Activated T-cell treated with anti-CD3 and anti-CD28 coated beads, Interleukin-2, amount 50 U/mL, for 72 hours (primary cell): ENCODE measurements at regions not wholly inside any gene's neighbourhood (a gene's known extent, or its start where the extent isn't known, plus 50 kb on each side); places are given as distances from the start of the nearest gene placed in this dataset.

Experiments used
- ATAC-seq, 2 donors: fragments of 150-1000 bp; cut with Tn5 transposase; replicated peaks in 1 of 2; 2 replicates each; pipeline ENCODE4 v1.10.0; 2021; ENCODE audit warnings: moderate library complexity in 2 of 2, mild to moderate bottlenecking in 1 of 2
- DNase-seq, 2 donors: peaks; one replicate each; pipeline ENCODE4 v3.0.0; 2021 to 2022; ENCODE audit warnings: mixed read lengths in 1 of 2
- H3K27ac Mint-ChIP-seq: one replicate; pipeline ENCODE4 v1.8.0; 2022; ENCODE audit warnings: mild to moderate bottlenecking, moderate library complexity, mixed read lengths
- H3K27me3 Mint-ChIP-seq: one replicate; pipeline ENCODE4 v1.8.0; 2022; ENCODE audit warnings: low read depth, mixed read lengths
- H3K36me3 Mint-ChIP-seq, 2 donors: one replicate each; pipeline ENCODE4 v1.8.0; 2022; ENCODE audit warnings: mixed read lengths in 2 of 2, mild to moderate bottlenecking in 1 of 2; ENCODE audit not compliant: insufficient read depth in 2 of 2
- H3K4me1 Mint-ChIP-seq: one replicate; pipeline ENCODE4 v1.8.0; 2022; ENCODE audit warnings: low read depth, mixed read lengths
- H3K4me3 Mint-ChIP-seq, 2 donors: one replicate each; pipeline ENCODE4 v1.8.0; 2022; ENCODE audit warnings: mild to moderate bottlenecking in 2 of 2, mixed read lengths in 2 of 2, moderate library complexity in 2 of 2
- H3K9me3 Mint-ChIP-seq, 2 donors: one replicate each; pipeline ENCODE4 v1.8.0; 2022; ENCODE audit warnings: mixed read lengths in 2 of 2

- ATAC-seq (no peak), DNase-seq (no peak)
- H3K9me3 Mint-ChIP-seq, result peaks cover 0 to 3% of the 10 kb centered on the region in 2 donors
- no peaks in the 10 kb centered on the region for H3K36me3 Mint-ChIP-seq
- H3K27ac Mint-ChIP-seq, result no peak overlapping the region
- H3K4me1 Mint-ChIP-seq, result no peaks in the 10 kb centered on the region
- H3K4me3 Mint-ChIP-seq, result no peak overlapping the region
- H3K27me3 Mint-ChIP-seq, result no peaks in the 10 kb centered on the region
Measured at GRCh38 chr7:15042285-15043065, 139.9 kb upstream of the DGKB start.

GRCh38 chr7:15041226-15041625 lies 138.7 kb upstream of the DGKB start:
- H3K27me3 Mint-ChIP-seq, result no peaks in the 10 kb centered on the region
- H3K4me1 Mint-ChIP-seq, result no peaks in the 10 kb centered on the region
- H3K9me3 Mint-ChIP-seq, result peaks cover 0 to under 1% of the 10 kb centered on the region in 2 donors
- no peak for ATAC-seq
- no peak overlapping the region for H3K27ac Mint-ChIP-seq
- H3K36me3 Mint-ChIP-seq, result no peaks in the 10 kb centered on the region
- no peak for DNase-seq
- H3K4me3 Mint-ChIP-seq, result no peak overlapping the region

GRCh38 chr7:15035814-15036213 lies 133.3 kb upstream of the DGKB start:
- Mint-ChIP-seq H3K27me3 (no peaks in the 10 kb centered on the region), H3K36me3 (no peaks in the 10 kb centered on the region), H3K9me3 (peaks cover 2 to 4% of the 10 kb centered on the region in 2 donors), H3K4me3 (no peak overlapping the region), H3K4me1 (no peaks in the 10 kb centered on the region), H3K27ac (no peak overlapping the region)
- no peak for DNase-seq
- ATAC-seq, result no peak

GRCh38 chr7:15033039-15033438 lies 130.5 kb upstream of the DGKB start:
- Mint-ChIP-seq H3K9me3 (peaks cover 2 to 4% of the 10 kb centered on the region in 2 donors), H3K27ac (no peak overlapping the region), H3K4me1 (no peaks in the 10 kb centered on the region), H3K27me3 (no peaks in the 10 kb centered on the region), H3K4me3 (no peak overlapping the region), H3K36me3 (no peaks in the 10 kb centered on the region)
- ATAC-seq (no peak), DNase-seq (no peak)

- Mint-ChIP-seq H3K27ac (no peak overlapping the region), H3K4me3 (no peak overlapping the region)
Measured at GRCh38 chr7:15018981-15019380, 116.4 kb upstream of the DGKB start.

GRCh38 chr7:15016766-15017165 lies 114.2 kb upstream of the DGKB start:
- Mint-ChIP-seq H3K36me3 (no peaks in the 10 kb centered on the region), H3K27ac (no peak overlapping the region), H3K27me3 (no peaks in the 10 kb centered on the region), H3K4me3 (no peak overlapping the region), H3K4me1 (no peaks in the 10 kb centered on the region), H3K9me3 (no peaks in the 10 kb centered on the region)
- ATAC-seq (no peak), DNase-seq (no peak)

More at GRCh38 chr7:15018981-15019380, 116.4 kb upstream of the DGKB start:
- Mint-ChIP-seq H3K9me3 (no peaks in the 10 kb centered on the region), H3K27me3 (no peaks in the 10 kb centered on the region), H3K4me1 (no peaks in the 10 kb centered on the region), H3K36me3 (no peaks in the 10 kb centered on the region)
- ATAC-seq (no peak), DNase-seq (no peak)

GRCh38 chr7:15016315-15016667 lies 113.7 kb upstream of the DGKB start:
- no peaks in the 10 kb centered on the region for H3K9me3 Mint-ChIP-seq

GRCh38 chr7:15015545-15016314 lies 113.2 kb upstream of the DGKB start:
- no peaks in the 10 kb centered on the region for H3K4me1 Mint-ChIP-seq
- ATAC-seq (peak in 1 of 2 donors; percentile 52), DNase-seq (peak; percentile 1 to 12)
- H3K36me3 Mint-ChIP-seq, result no peaks in the 10 kb centered on the region
- no peak overlapping the region for H3K4me3 Mint-ChIP-seq
- no peaks in the 10 kb centered on the region for H3K27me3 Mint-ChIP-seq
- no peak overlapping the region for H3K27ac Mint-ChIP-seq
- H3K9me3 Mint-ChIP-seq, result no peaks in the 10 kb centered on the region

More at GRCh38 chr7:15016315-15016667, 113.7 kb upstream of the DGKB start:
- Mint-ChIP-seq H3K4me3 (no peak overlapping the region), H3K27me3 (no peaks in the 10 kb centered on the region), H3K36me3 (no peaks in the 10 kb centered on the region), H3K27ac (no peak overlapping the region), H3K4me1 (no peaks in the 10 kb centered on the region)
- ATAC-seq (no peak), DNase-seq (no peak)

GRCh38 chr7:15012135-15012534 lies 109.6 kb upstream of the DGKB start:
- DNase-seq (no peak), ATAC-seq (no peak)
- Mint-ChIP-seq H3K9me3 (no peaks in the 10 kb centered on the region), H3K4me1 (no peaks in the 10 kb centered on the region), H3K27ac (no peak overlapping the region), H3K27me3 (no peaks in the 10 kb centered on the region), H3K36me3 (no peaks in the 10 kb centered on the region), H3K4me3 (no peak overlapping the region)

GRCh38 chr7:15011289-15011688 lies 108.7 kb upstream of the DGKB start:
- H3K4me1 Mint-ChIP-seq, result no peaks in the 10 kb centered on the region
- ATAC-seq (no peak), DNase-seq (no peak)
- H3K9me3 Mint-ChIP-seq, result peaks cover 0 to 1% of the 10 kb centered on the region in 2 donors
- no peaks in the 10 kb centered on the region for H3K27me3 Mint-ChIP-seq
- H3K4me3 Mint-ChIP-seq, result no peak overlapping the region
- no peaks in the 10 kb centered on the region for H3K36me3 Mint-ChIP-seq
- H3K27ac Mint-ChIP-seq, result no peak overlapping the region

- no peaks in the 10 kb centered on the region for H3K27me3 Mint-ChIP-seq
Measured at GRCh38 chr7:15007507-15007906, 105.0 kb upstream of the DGKB start.

GRCh38 chr7:15005672-15006071 lies 103.1 kb upstream of the DGKB start:
- Mint-ChIP-seq H3K27ac (no peak overlapping the region), H3K4me1 (no peaks in the 10 kb centered on the region), H3K4me3 (no peak overlapping the region), H3K27me3 (no peaks in the 10 kb centered on the region), H3K9me3 (peaks cover 2 to 3% of the 10 kb centered on the region in 2 donors), H3K36me3 (peaks cover 0 to 2% of the 10 kb centered on the region in 2 donors)
- no peak for ATAC-seq
- DNase-seq, result no peak

More at GRCh38 chr7:15007507-15007906, 105.0 kb upstream of the DGKB start:
- DNase-seq, result no peak
- Mint-ChIP-seq H3K4me1 (no peaks in the 10 kb centered on the region), H3K9me3 (peaks cover under 1 to 3% of the 10 kb centered on the region in 2 donors), H3K4me3 (no peak overlapping the region), H3K36me3 (peaks cover 0 to 2% of the 10 kb centered on the region in 2 donors), H3K27ac (no peak overlapping the region)
- no peak for ATAC-seq

GRCh38 chr7:15000157-15000556 lies 97.6 kb upstream of the DGKB start:
- peaks cover 0 to 2% of the 10 kb centered on the region in 2 donors for H3K36me3 Mint-ChIP-seq
- no peak for DNase-seq
- no peak for ATAC-seq
- H3K27ac Mint-ChIP-seq, result no peak overlapping the region
- H3K4me3 Mint-ChIP-seq, result no peak overlapping the region
- H3K9me3 Mint-ChIP-seq, result peaks cover 2 to 4% of the 10 kb centered on the region in 2 donors
- no peaks in the 10 kb centered on the region for H3K4me1 Mint-ChIP-seq
- H3K27me3 Mint-ChIP-seq, result no peaks in the 10 kb centered on the region
